ENCODE measurements at regions not wholly inside any gene's neighbourhood (a gene's known extent, or its start where the extent isn't known, plus 50 kb on each side); places are given as distances from the start of the nearest gene placed in this dataset.
"Not testable (repeated sequence)": the region's sequence is repeated elsewhere in the genome, so short reads cannot be mapped to it uniquely, and the experiment has no call there.

DNA sequence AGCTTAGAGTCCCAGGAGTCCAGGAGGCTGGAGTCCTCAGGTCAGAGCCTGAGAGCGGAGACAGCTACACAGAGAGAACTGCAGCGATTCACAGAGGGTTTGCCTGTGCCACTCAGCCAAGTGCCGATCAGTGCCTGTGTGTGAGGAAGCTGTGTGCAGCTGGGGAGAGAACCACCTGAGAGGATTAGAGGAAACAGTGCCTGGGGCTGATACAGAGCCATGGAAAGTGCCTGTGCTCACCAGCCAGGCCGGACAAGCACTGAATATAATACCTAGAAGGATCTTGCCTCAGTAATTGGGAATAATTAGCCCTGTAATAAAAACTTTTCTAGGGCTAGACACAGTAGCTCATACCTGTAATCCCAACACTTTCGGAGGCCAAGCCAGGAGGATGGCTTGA is 134.7 kb downstream of the ARHGAP11B start:
- DNase-seq (ENCODE audit: low read depth in 2 of 2), result not testable (repeated sequence)

DNA sequence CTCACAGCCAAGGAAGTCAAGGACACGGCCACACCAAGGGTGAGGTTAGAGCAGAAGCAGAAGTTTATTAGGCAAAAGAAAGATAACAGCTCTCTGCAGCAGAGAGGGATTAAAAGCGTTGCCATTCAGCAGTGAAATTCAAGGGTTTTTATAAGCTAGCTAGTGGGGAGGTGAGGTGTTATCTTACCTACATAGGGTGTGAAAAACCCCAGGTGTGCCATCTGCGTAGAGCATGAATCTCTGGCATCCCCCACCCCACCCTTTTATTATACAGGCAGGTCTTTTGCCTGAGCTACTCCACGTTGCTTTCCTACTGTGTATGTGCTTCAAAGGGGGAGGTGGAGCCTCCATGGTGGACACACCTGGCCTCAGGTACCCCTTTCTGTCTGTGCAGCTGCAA is 135.4 kb downstream of the ARHGAP11B start:
- DNase-seq (ENCODE audit: low read depth in 2 of 2), result not testable (repeated sequence)

DNA sequence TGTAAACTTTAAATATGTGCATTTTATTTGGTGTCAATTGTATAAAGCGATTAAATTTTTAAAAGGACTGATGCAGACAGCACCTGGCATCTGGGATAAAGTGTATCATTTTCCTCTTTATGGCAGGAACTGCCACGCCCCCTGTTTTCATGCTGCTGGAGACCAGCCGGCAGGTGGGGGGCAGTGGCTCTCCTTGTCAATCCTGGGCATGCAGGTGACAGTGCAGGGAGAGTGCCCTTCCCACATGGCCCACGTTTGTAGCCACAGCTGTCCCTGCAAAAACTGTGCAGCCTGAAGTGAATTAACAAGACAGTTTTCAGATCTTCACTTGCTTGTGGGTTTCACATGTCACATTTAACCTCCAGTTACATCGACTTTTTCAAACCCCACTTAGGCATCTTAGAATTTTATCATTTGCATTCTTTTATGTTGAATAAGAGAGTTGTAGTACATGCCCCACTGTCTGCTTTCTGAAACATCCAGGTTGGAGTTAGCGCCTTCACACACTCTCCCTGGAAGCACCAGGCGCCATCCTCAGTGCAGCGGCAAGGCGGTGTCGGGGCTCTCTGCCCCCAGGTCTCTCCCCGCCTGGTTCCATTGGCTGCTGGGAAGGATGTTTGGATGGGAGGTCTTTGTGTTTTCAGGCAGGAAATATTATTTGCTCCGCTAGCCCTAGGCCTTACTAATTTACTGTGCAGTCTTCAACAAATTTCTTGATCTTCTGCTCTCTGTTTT is 134.2 kb upstream of the FAN1 start:
- DNase-seq (ENCODE audit: low read depth in 2 of 2), result not testable (repeated sequence)

DNA sequence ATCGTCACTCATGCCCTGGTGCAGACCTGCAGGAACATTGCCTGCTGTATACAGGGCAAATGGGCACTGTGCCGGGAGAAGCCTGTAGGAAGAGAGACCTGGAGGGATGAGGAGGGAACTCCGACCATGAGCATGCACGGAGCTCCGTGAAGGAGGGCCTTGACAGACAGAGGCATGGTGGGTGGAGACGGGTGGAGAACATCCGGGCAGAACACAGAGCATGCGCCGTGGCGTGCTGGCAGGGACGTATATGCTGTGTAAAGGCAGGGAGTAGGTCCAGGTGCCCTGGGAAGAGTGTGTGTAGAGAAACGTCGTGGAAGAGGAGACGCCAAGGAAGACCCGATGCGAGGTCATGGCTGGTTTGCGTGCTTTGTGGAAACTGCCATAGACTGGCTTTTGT is 133.0 kb upstream of the FAN1 start:
- DNase-seq (ENCODE audit: low read depth in 2 of 2), result no peak

DNA sequence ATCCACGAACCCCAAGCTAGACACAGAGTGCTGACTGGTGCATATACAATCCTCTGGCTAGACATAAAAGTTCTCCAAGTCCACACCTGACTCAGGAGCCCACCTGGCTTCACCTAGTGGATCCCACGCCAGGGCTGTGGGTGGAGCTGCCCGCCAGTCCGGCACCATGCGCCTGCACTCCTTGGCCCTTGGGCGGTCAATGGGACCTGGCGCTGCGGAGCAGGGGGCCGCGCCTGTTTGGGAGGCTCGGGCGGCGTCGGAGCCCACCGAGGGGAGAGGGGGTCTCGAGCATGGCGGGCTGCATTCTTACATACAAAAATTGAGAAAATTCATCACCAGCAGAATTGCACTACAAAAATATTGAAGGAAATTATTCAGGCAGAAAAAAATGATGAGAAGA is 120.7 kb upstream of the FAN1 start:
- DNase-seq (ENCODE audit: low read depth in 2 of 2), result no peak

DNA sequence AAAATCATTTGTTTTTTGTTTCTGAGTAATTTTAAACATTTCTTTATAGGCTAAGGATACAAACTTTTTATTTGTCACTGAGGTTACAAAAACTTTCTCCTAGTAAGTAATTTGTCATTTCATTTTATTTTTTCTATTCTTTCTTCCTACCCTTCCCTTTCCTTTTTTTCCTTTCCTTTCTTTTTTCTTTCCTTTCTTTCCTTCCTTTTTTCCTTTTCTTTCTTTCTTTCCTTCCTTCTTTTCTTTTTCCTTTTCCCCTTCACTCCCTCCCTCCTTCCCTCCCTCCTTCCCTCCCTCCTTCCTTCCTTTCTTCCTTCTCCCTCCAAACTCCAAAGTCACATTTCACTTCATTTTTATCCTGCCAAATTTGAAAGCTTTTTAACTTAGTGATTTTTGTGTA is 115.1 kb upstream of the FAN1 start:
- DNase-seq (ENCODE audit: low read depth in 2 of 2), result no peak

DNA sequence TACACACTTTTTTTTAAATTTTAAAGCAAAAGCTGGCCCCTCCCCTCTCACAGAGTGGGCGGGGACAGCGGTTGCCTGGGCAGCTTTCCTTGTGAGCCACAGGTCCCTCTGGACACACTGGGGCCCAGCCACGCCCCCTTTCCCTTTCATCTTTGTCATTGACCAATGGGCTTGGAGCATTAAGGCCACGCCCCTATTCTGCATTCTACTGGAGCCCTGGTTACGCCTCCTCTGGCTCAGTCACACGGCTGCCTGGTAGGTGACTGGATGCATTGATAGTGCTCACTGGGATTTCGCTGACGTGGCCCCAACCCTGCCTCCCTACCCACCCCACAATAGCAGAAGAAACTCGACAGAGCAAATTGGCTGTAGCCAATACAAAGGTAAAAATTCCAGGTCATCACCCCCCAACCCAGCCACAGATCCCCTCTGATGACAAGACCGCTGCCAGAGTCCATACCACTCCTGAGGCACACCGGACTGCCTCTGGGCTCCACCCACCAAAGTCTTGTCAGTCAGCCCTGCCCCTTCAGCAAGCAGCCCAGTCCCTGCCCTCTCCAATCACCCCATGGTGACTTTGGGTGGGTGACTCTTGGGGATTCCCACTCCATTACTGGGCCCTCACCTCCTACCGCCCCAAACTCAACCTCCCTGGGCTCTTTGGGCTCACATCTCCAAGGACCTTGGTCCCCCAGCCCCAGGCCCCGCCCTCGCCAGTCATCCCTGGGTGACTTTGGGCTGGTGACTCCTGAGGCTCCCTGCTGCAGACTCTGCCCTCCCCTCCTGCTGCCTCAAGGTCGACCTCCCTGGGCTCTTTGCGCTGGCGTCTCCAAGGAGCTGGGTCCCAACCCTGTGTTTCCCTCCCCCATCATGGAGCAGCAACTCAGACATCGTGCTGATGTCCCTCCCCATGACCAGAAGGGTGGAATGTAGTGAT is 112.2 kb upstream of the FAN1 start:
- no peak for DNase-seq (ENCODE audit: low read depth in 2 of 2)

DNA sequence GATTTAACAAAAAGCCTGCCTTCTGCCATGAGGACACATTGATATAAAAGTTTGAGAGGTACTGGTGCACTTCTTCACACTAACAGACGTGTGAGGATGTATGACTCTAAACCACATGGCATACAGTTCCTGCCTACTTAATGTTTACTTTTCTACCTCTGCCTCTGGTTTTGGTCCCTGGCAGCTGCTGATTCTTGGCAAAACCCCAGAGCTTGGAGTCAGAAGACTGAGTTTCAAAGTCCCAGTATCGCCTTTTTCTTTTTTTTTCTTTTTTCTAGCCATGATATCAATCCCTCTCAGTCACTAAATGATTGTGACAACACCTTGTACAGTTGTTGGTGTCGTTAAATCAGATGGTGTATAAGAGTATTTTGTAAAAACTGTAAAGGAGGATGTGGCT is 110.9 kb upstream of the FAN1 start:
- not testable (repeated sequence) for DNase-seq (ENCODE audit: low read depth in 2 of 2)

DNA sequence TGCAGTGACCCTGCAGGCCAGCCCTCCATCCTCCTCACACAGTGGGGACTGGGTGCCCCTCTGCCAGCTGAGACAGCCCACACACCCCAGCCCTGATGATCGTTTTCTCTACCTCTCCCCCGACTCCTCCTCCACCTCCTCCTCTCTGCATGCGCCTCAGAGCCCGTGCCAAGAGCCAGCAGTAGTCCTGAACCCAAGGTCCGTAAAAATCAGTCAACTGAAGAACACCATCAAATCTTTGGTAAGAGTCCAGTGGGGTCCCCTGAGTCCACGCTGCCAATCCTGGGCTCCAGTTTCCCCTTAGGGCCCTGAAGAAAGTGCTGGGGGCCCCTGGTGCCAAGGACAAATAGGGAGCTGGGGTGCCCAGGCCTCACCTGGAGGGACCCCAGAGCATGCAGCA is 109.3 kb upstream of the FAN1 start:
- no peak for DNase-seq (ENCODE audit: low read depth in 2 of 2)

DNA sequence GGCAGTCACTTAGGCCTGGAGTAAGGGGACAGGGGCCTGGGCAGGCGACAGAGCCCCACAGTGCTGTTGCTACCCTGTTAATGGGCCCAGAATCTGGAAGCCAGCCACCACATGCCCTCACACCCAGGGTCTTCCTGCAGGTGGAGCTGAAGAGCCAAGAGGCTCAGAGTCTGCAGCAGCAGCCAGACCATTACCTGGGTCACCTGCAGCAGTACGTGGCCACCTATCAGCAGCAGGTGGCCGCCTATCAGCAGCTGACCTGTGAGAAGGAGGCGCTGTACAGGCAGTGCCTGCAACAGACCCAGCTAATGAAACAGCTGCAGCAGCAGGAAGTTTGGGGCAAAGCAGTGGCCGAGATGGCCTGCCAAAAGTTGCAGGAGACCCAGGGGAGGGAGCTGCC is 104.2 kb upstream of the FAN1 start:
- DNase-seq (ENCODE audit: low read depth in 2 of 2), result not testable (repeated sequence)

DNA sequence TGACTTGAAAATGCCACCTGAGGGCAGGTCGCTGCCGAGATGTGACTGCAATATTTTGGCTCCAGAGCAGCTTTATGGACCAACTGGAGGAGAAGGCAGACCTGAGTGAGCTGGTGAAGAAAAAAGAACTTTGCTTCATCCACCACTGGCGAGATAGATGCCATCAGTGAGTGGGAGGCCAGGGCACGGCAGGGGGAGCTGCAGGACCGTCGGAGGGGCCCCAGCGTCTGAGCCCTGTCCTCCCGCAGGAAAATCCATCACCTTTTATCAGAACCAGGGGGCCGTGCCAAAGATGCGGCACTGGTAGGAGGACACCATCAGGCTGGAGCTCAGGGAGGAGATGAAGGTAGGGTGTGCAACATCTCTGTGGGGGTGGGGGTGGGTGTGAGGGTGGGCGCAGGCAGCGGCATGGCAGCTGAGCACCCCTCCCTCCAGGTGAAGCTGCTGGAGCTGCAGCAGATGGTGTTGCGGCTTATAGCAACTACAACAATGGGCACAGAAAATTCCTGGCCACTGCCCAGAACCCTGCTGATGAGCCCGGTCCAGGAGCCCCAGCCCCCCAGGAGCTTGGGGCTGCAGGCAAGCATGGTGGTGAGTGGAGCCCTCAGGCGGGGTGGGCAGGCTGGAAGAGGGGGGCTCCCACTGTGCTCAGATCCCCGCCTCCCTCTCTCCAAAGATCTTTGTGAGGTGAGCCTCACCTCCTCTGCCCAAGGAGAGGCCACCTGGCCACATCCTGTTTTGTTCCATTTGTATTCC is 102.4 kb upstream of the FAN1 start:
- DNase-seq (ENCODE audit: low read depth in 2 of 2), result not testable (repeated sequence)

DNA sequence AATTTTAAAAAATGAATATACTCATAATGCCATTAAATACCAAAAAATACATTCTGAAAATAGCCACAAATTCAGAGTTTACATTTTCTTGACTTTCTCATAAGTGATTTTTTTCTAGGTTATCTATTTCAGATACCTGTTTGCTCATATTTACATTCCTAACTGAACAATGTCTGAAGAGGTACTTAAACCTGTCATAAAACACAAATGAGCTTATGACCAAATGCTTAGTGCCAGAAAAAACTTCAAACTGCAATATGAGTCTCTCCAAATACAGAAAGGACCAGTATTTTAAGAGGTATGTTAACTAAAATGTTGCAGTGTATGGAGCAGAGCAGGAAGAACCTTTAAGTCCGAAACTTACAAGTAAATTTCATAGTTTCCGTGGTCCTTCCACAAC is 101.7 kb upstream of the FAN1 start:
- not testable (repeated sequence) for DNase-seq (ENCODE audit: low read depth in 2 of 2)

DNA sequence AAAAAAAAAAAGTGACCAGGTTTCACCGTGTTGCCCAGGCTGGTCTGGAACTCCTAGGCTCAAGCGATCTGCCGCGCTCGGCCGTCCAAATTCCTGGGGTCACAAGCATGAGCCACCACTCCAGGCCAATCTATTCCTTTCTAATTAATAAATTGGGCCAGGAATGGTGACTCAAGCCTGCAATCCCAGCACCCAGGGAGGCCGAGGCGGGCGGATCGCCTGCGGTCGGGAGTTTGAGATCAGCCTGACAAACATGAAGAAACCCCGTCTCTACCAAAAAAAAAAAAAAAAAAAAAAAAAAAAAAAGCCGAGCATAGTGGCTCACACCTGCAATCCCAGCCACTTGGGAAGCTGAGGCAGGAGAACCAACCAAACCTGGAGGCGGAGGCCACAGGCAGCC is 100.0 kb upstream of the FAN1 start:
- not testable (repeated sequence) for DNase-seq (ENCODE audit: low read depth in 2 of 2)

DNA sequence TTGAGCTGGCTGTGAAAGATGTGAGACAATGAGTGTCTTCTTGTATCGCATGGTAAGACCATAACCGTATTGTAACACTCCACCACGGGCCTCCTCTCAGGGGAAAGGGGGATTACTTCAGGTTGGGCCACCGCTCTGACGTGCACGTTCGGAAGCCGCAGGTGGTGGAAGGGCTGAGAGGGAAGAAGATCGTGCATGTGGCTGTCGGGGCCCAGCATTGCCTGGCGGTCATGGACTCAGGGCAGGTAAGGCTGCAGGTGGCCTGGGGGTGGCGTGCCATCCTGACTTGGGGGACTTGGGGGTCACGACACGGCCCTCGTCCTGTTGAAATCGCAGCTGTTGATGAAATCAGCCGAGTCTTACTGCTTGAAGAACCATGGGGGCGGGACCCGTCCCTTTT is 87.3 kb upstream of the FAN1 start:
- no peak for DNase-seq (ENCODE audit: low read depth in 2 of 2)

DNA sequence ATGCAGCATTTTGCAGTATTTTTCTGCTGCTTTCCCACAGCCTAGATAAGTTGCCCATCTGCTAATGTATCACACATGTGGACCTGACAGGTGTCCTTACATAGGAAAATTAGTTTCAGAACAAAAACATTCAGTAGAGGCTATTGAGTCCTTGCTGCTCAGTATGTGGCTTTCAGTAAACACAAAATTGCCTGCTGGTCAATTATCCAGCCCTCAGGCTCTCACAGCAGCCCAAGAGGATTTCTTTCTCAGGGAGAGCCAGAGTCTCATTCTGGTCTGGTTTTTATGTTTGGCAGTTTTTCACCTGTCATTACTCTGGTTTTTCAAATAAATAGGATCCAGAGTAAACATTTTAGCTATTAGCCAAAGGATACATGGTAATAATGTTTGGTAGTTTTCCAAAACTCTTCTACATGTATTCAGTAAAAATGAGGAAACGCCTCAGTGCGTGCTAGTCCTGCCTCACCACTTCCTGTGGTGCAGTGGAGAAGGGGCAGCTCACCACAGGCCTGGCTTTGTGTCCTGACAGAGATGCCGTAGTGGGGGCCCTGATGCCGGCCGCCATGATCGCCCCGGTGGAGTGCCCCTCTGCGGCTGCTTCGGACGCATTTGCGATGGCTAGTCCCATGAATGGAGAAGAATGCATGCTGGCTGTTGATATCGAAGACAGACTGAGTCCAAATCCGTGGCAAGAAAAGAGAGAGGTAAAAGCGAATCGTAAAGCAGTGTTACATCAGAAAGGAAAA is 80.5 kb upstream of the FAN1 start:
- DNase-seq (ENCODE audit: low read depth in 2 of 2), result peak in 1 of 2 donors; percentile 40

DNA sequence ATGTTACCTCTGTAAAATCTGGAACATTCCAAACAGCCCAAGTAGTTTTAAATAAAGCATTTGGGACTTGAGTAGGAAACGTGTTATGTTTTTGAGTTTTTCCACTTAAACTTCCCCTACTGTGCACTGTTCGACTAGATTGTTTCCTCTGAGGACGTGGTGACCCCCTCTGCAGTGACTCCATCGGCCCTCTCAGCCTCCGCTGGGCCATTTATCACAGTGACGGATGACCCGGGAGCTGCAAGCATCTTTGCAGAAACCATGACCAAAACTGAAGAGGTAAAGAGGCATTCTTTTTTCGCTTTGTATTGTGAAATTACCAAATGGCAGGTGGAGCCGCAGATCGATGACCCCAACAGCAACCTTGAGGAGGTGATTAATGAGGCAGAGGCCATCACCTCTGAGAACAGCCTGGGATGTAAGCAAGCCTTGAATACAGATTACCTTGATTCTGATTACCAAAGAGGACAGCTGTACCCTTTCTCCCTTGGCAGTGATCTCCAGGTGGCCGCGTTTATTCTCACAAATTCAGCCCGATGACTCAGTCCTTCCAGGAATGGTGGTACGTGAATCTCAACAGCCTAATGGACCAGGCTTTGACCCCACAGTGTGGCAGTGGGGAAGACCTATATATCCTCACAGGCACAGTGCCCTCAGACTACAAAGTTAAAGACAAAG is 79.1 kb upstream of the FAN1 start:
- DNase-seq (ENCODE audit: low read depth in 2 of 2), result no peak

DNA sequence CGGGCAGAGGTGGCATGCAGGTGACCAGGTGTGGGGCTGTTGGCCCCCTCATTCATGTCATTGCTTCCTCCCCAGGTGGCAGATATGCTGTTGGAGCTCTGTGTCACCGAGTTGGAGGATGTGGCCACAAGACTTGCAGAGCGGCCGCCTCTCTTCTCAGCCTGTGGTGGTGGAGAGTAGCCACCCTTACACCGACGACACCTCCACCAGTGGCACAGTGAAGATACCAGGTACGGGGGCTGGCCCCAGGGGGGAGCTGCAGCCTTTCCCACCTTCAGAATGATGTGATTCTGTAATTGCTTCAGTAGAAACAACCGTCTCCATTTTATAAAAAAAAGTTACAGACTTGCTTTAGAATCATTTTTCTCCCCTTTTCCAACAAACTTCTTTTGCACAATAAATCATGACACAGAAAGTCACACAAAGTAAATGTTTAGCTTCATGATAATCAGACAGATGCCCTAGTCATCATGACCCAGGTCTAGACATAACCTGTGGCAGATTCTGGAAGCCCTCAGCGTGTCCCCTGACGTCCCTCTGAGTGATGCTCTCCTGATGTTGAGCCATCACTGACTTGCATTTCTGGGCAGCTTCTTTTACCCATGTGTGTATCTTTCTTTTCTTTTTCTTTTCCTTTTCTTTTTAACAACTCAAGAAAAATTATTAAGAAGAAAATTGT is 76.0 kb upstream of the FAN1 start:
- no peak for DNase-seq (ENCODE audit: low read depth in 2 of 2)

DNA sequence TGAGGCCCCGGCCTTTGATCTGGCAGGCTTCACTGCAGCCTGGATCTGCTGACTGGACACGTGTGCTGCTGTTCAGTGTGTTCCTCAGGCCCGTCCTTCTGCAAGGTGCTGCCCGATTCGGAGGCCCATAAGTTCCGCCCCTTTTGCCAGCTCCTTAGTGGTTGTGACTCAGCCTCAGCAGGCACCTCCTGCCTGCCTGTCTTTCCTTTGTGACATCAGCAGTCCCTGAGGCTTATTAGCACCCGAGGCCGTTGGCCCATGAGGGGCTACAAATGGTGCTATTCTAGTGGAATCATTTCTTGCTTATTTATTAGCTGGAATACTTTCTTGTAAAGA is 75.4 kb upstream of the FAN1 start:
- DNase-seq (ENCODE audit: low read depth in 2 of 2), result not testable (repeated sequence)

DNA sequence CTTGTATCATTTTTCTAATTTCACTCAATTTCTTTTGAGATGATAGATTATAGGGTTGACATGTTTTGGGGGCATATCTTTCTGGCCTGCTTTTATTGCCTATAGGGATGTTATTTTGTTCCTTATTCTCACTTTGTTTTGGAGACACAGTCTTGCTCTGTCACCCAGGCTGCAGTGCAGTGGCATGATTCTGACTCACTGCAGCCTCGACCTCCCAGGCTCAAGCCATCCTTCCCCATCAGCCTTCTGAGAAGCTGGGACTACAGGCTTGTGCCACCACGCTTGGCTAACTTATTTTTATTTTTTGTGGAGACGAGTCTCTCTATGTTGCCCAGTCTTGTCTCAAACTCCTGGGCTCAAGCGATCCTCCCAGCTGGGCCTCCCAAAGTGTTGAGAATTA is 72.8 kb upstream of the FAN1 start:
- DNase-seq (ENCODE audit: low read depth in 2 of 2), result no peak

DNA sequence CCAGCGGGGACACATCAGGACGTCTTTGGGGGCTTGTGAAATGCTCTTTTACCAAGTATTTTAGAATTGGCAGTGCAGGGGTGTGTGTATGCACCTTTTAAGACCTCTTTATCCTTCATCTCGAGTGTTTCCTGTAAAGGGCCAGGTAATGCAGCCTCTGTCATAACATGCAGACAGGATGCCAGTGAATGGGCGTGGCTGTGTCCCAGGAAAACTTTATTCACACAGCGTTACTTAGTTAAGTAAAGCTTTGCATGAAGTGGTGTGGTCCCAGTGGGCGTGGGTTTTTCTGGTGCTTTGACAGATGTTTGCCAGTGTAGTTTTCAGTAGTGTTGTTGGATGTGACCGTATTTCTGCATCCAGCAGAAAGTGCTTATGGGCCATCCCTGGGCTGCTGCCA is 70.3 kb upstream of the FAN1 start:
- DNase-seq (ENCODE audit: low read depth in 2 of 2), result not testable (repeated sequence)

DNA sequence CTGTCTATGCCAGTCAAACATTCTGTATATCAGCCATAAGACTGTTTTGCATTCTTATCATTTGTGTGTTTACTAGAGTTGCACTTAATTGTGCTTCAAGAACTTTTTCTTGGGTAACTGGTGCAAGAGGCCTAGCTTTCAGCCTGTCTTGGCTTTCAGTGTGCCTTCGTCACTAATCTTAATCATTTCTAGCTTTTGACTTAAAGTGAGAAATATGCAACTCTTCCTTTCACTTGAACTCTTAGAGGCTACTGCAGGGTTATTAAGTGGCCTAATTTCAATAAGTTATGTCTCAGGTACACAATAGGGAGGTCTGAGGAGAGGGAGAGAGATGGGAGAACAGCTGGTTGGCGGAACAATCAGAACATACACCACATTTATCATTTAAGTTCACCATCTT is 62.1 kb upstream of the FAN1 start:
- DNase-seq (ENCODE audit: low read depth in 2 of 2), result not testable (repeated sequence)
